Suprapubic skin (tissue), 4 donors: ENCODE measurements at regions not wholly inside any gene's neighbourhood (a gene's known extent, or its start where the extent isn't known, plus 50 kb on each side); places are given as distances from the start of the nearest gene placed in this dataset.
"Not testable (repeated sequence)": the region's sequence is repeated elsewhere in the genome, so short reads cannot be mapped to it uniquely, and the experiment has no call there.

Experiments used
- DNase-seq, 2 donors: peaks; one replicate each; pipeline ENCODE4 v3.0.0-alpha.2; 2019; ENCODE audit warnings: low spot score in 2 of 2
- H3K27ac ChIP-seq: fragments of 200-600 bp; sonication (generic); one replicate; pipeline ENCODE4 v1.5.1; 2019
- H3K27me3 ChIP-seq: fragments of 200-600 bp; sonication (generic); one replicate; pipeline ENCODE4 v1.5.1; 2019
- H3K36me3 ChIP-seq: fragments of 200-600 bp; sonication (generic); one replicate; pipeline ENCODE4 v1.5.1; 2019
- H3K4me1 ChIP-seq: fragments of 200-600 bp; sonication (generic); one replicate; pipeline ENCODE4 v1.5.1; 2019
- H3K4me3 ChIP-seq: fragments of 200-600 bp; sonication (generic); one replicate; pipeline ENCODE4 v1.5.1; 2019; ENCODE audit warnings: mild to moderate bottlenecking
- H3K9me3 ChIP-seq: fragments of 200-600 bp; sonication (generic); one replicate; pipeline ENCODE4 v1.5.1; 2019
- CTCF ChIP-seq, 2 donors: fragments of 200-600 bp in 1 of 2; fragments of 450-650 bp in 1 of 2; sonication (generic) in 1 of 2; IDR thresholded peaks; one replicate each; pipeline ENCODE4 v1.5.1; 2016 to 2019; ENCODE audit warnings: antibody characterized with exemption in 2 of 2, mild to moderate bottlenecking in 1 of 2, moderate library complexity in 1 of 2
- EP300 ChIP-seq: sonication (generic); formaldehyde crosslinking; IDR thresholded peaks from one replicate; pipeline ENCODE4 v1.6.1; 2017; ENCODE audit warnings: antibody characterized with exemption
- POLR2A ChIP-seq, 2 donors: fragments of 450-650 bp; IDR thresholded peaks; one replicate each; pipeline ENCODE4 v1.6.1; 2017; ENCODE audit warnings: antibody characterized with exemption in 2 of 2, mild to moderate bottlenecking in 2 of 2, moderate library complexity in 2 of 2
- POLR2AphosphoS5 ChIP-seq, 3 donors: sonication (generic); formaldehyde crosslinking; IDR thresholded peaks; one replicate each; pipeline ENCODE4 v1.6.1; 2017; ENCODE audit warnings: antibody characterized with exemption in 3 of 3
- WGBS: methylation state at CpG from one replicate; pipeline ENCODE4 v1.1.5; 2018; 5-methylcytosine and 5-hydroxymethylcytosine counted together

GRCh38 chr1:78203410-78203982, 157.7 kb downstream of the GIPC2 start:
- 71% methylated on average over 10 of the region's 13 CpGs for WGBS
- not testable (repeated sequence) for H3K36me3 ChIP-seq, DNase-seq, H3K4me1 ChIP-seq, H3K9me3 ChIP-seq, H3K27ac ChIP-seq, H3K27me3 ChIP-seq, H3K4me3 ChIP-seq

GRCh38 chr1:78210175-78210574, 164.4 kb downstream of the GIPC2 start:
- DNase-seq = no peak
- no peaks in the 10 kb centered on the region for H3K4me1 ChIP-seq
- no peaks in the 10 kb centered on the region for H3K36me3 ChIP-seq
- H3K27ac ChIP-seq = no peak overlapping the region
- no peak overlapping the region for H3K4me3 ChIP-seq
- H3K9me3 ChIP-seq = peaks cover 6% of the 10 kb centered on the region
- TF ChIP-seq CTCF (IDR thresholded peaks at IDR 0.05) = no peak
- no peak for TF ChIP-seq POLR2A (IDR thresholded peaks at IDR 0.05)
- no peak for TF ChIP-seq POLR2AphosphoS5 (IDR thresholded peaks at IDR 0.05)
- no peak for TF ChIP-seq EP300
- no peaks in the 10 kb centered on the region for H3K27me3 ChIP-seq

GRCh38 chr1:78211483-78212092, 165.8 kb downstream of the GIPC2 start:
- WGBS = 94% methylated on average over 5 of the region's 7 CpGs
- Histone ChIP-seq H3K27me3 (no peaks in the 10 kb centered on the region), H3K36me3 (no peaks in the 10 kb centered on the region), H3K9me3 (peaks cover 6% of the 10 kb centered on the region), H3K4me1 (no peaks in the 10 kb centered on the region), H3K27ac (no peak overlapping the region), H3K4me3 (no peak overlapping the region)
- TF ChIP-seq CTCF (IDR thresholded peaks at IDR 0.05) (no peak), EP300 (no peak), POLR2A (IDR thresholded peaks at IDR 0.05) (no peak), POLR2AphosphoS5 (IDR thresholded peaks at IDR 0.05) (no peak)
- DNase-seq = no peak

- 100% methylated on average over 1 of the region's 4 CpGs for WGBS
- no peak for DNase-seq
- peaks cover 6% of the 10 kb centered on the region for H3K9me3 ChIP-seq
These were observed 168.6 kb downstream of the GIPC2 start for GRCh38 chr1:78214334-78214733.

GRCh38 chr1:78222225-78222959, 176.6 kb downstream of the GIPC2 start:
- WGBS = 56% methylated on average over 5 of the region's 5 CpGs
- Histone ChIP-seq H3K9me3 (no peaks in the 10 kb centered on the region), H3K36me3 (no peaks in the 10 kb centered on the region), H3K4me3 (no peak overlapping the region), H3K27me3 (no peaks in the 10 kb centered on the region), H3K4me1 (no peaks in the 10 kb centered on the region), H3K27ac (no peak overlapping the region)
- no peak for DNase-seq
- TF ChIP-seq POLR2A (IDR thresholded peaks at IDR 0.05) = no peak
- no peak for TF ChIP-seq EP300
- TF ChIP-seq POLR2AphosphoS5 (IDR thresholded peaks at IDR 0.05) = no peak
- TF ChIP-seq CTCF (IDR thresholded peaks at IDR 0.05) = no peak

More at GRCh38 chr1:78214334-78214733, 168.6 kb downstream of the GIPC2 start:
- Histone ChIP-seq H3K36me3 (no peaks in the 10 kb centered on the region), H3K4me3 (no peak overlapping the region), H3K27me3 (no peaks in the 10 kb centered on the region), H3K27ac (no peak overlapping the region), H3K4me1 (no peaks in the 10 kb centered on the region)
- no peak for TF ChIP-seq EP300
- TF ChIP-seq POLR2AphosphoS5 (IDR thresholded peaks at IDR 0.05) = no peak
- TF ChIP-seq POLR2A (IDR thresholded peaks at IDR 0.05) = no peak
- no peak for TF ChIP-seq CTCF (IDR thresholded peaks at IDR 0.05)
